ENCODE measurements at regions not wholly inside any gene's neighbourhood (a gene's known extent, or its start where the extent isn't known, plus 50 kb on each side); places are given as distances from the start of the nearest gene placed in this dataset.

DNA sequence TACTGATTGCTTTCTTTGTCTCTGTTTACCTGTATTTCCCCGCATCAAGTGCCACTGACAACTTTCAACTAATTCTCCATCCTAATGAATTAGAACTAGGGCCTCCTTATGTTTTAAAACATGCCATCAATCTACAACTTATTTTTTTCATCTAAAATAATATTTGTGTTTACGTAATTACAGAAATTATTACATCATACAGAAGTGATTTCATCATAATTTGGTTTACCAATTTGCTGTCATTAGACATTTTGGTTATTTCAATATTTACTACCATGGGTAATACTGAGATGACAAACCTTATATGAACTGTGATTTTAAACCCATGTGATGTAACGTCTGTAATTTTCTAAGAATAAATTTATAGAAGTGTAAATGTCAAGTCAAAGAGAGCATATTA, 468.0 kb upstream of the IL12A start:
- no peak for TF ChIP-seq EZH2 (IDR thresholded peaks at IDR 0.05; ENCODE audit: borderline replicate concordance, insufficient read depth, low read length, poor library complexity, severe bottlenecking)
- TF ChIP-seq, protein P1, sequence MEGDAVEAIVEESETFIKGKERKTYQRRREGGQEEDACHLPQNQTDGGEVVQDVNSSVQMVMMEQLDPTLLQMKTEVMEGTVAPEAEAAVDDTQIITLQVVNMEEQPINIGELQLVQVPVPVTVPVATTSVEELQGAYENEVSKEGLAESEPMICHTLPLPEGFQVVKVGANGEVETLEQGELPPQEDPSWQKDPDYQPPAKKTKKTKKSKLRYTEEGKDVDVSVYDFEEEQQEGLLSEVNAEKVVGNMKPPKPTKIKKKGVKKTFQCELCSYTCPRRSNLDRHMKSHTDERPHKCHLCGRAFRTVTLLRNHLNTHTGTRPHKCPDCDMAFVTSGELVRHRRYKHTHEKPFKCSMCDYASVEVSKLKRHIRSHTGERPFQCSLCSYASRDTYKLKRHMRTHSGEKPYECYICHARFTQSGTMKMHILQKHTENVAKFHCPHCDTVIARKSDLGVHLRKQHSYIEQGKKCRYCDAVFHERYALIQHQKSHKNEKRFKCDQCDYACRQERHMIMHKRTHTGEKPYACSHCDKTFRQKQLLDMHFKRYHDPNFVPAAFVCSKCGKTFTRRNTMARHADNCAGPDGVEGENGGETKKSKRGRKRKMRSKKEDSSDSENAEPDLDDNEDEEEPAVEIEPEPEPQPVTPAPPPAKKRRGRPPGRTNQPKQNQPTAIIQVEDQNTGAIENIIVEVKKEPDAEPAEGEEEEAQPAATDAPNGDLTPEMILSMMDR (IDR thresholded peaks at IDR 0.05; ENCODE audit: poor library complexity, severe bottlenecking), result no peak
- no peak for TF ChIP-seq POLR2AphosphoS5 (IDR thresholded peaks at IDR 0.05)

Data from neural cell (in vitro differentiated cells).